Loucy (cell line): ENCODE measurements at regions not wholly inside any gene's neighbourhood (a gene's known extent, or its start where the extent isn't known, plus 50 kb on each side); places are given as distances from the start of the nearest gene placed in this dataset.

Experiments
- CTCF ChIP-seq: fragments of 200-600 bp; sonication (generic); conservative IDR thresholded peaks from 2 replicates; pipeline ENCODE4 v1.5.1; 2014; ENCODE audit warnings: mild to moderate bottlenecking, antibody characterized with exemption, low read length
- EZH2phosphoT487 ChIP-seq: fragments of 200-600 bp; IDR thresholded peaks from 2 replicates; pipeline ENCODE4 v1.6.1; 2018; ENCODE audit warnings: antibody characterized with exemption, mild to moderate bottlenecking, moderate library complexity, borderline replicate concordance

GRCh38 chr11:111045407-111045803 is 200.1 kb upstream of the POU2AF2 start:
- TF ChIP-seq EZH2phosphoT487 (no peak), CTCF (no peak)
